HEK293 (cell line): ENCODE measurements at regions not wholly inside any gene's neighbourhood (a gene's known extent, or its start where the extent isn't known, plus 50 kb on each side); places are given as distances from the start of the nearest gene placed in this dataset.

Experiments
- KLF7 ChIP-seq: fragments of 450-650 bp; formaldehyde crosslinking; IDR thresholded peaks from 2 replicates; pipeline ENCODE4 v1.5.1; 2016; ENCODE audit warnings: missing biosample characterization, missing genetic modification characterization, borderline replicate concordance
- WT1 ChIP-seq: fragments of 450-650 bp; formaldehyde crosslinking; IDR thresholded peaks from 2 replicates; pipeline ENCODE4 v1.5.1; 2016; ENCODE audit warnings: missing biosample characterization, missing genetic modification characterization
- ZNF174 ChIP-seq: fragments of 450-650 bp; formaldehyde crosslinking; IDR thresholded peaks from 2 replicates; pipeline ENCODE4 v1.5.0; 2017; ENCODE audit warnings: missing biosample characterization, mild to moderate bottlenecking, missing genetic modification characterization
- ZNF501 ChIP-seq: fragments of 450-650 bp; formaldehyde crosslinking; IDR thresholded peaks from 2 replicates; pipeline ENCODE4 v1.5.1; 2016; ENCODE audit warnings: missing biosample characterization, missing genetic modification characterization
- ZNF621 ChIP-seq: fragments of 450-650 bp; formaldehyde crosslinking; IDR thresholded peaks from 2 replicates; pipeline ENCODE4 v1.5.1; 2017; ENCODE audit warnings: missing biosample characterization, missing genetic modification characterization
- TF ChIP-seq, protein P1 (sequence below): fragments of 450-650 bp; formaldehyde crosslinking; IDR thresholded peaks from 2 replicates; pipeline ENCODE4 v1.5.1; 2016; ENCODE audit warnings: missing biosample characterization, missing genetic modification characterization
- TF ChIP-seq, protein P2 (sequence below): fragments of 450-650 bp; formaldehyde crosslinking; IDR thresholded peaks from 2 replicates; pipeline ENCODE4 v1.5.1; 2016; ENCODE audit warnings: missing biosample characterization, missing genetic modification characterization
- TF ChIP-seq, protein P3 (sequence below): fragments of 450-650 bp; formaldehyde crosslinking; IDR thresholded peaks from 2 replicates; pipeline ENCODE4 v1.5.1; 2016; ENCODE audit warnings: missing biosample characterization, missing genetic modification characterization

DNA sequence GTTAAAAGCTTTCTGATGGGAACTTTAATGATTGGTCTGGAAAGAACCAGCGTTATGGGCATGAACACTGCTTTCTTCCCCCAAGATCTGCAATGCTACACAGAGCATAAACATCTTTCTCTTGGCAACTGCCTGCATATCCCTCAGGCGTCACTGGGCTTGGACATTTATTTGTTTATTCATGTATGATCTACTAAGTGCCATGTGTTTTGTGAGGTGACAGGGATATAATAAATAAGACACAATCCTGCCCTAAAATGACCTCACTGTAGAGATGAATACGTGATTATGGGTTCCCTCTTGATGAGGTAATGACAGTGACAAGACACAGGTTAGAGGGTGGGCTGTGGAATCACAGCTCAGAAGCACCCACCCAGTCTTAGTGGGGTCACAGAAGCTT is 485.3 kb downstream of the PDCD6IP start:
- TF ChIP-seq, protein P1, sequence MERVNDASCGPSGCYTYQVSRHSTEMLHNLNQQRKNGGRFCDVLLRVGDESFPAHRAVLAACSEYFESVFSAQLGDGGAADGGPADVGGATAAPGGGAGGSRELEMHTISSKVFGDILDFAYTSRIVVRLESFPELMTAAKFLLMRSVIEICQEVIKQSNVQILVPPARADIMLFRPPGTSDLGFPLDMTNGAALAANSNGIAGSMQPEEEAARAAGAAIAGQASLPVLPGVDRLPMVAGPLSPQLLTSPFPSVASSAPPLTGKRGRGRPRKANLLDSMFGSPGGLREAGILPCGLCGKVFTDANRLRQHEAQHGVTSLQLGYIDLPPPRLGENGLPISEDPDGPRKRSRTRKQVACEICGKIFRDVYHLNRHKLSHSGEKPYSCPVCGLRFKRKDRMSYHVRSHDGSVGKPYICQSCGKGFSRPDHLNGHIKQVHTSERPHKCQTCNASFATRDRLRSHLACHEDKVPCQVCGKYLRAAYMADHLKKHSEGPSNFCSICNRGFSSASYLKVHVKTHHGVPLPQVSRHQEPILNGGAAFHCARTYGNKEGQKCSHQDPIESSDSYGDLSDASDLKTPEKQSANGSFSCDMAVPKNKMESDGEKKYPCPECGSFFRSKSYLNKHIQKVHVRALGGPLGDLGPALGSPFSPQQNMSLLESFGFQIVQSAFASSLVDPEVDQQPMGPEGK (tag by site-specific recombination), result no peak
- TF ChIP-seq, protein P2, sequence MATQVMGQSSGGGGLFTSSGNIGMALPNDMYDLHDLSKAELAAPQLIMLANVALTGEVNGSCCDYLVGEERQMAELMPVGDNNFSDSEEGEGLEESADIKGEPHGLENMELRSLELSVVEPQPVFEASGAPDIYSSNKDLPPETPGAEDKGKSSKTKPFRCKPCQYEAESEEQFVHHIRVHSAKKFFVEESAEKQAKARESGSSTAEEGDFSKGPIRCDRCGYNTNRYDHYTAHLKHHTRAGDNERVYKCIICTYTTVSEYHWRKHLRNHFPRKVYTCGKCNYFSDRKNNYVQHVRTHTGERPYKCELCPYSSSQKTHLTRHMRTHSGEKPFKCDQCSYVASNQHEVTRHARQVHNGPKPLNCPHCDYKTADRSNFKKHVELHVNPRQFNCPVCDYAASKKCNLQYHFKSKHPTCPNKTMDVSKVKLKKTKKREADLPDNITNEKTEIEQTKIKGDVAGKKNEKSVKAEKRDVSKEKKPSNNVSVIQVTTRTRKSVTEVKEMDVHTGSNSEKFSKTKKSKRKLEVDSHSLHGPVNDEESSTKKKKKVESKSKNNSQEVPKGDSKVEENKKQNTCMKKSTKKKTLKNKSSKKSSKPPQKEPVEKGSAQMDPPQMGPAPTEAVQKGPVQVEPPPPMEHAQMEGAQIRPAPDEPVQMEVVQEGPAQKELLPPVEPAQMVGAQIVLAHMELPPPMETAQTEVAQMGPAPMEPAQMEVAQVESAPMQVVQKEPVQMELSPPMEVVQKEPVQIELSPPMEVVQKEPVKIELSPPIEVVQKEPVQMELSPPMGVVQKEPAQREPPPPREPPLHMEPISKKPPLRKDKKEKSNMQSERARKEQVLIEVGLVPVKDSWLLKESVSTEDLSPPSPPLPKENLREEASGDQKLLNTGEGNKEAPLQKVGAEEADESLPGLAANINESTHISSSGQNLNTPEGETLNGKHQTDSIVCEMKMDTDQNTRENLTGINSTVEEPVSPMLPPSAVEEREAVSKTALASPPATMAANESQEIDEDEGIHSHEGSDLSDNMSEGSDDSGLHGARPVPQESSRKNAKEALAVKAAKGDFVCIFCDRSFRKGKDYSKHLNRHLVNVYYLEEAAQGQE (tag by site-specific recombination), result no peak
- TF ChIP-seq, protein P3, sequence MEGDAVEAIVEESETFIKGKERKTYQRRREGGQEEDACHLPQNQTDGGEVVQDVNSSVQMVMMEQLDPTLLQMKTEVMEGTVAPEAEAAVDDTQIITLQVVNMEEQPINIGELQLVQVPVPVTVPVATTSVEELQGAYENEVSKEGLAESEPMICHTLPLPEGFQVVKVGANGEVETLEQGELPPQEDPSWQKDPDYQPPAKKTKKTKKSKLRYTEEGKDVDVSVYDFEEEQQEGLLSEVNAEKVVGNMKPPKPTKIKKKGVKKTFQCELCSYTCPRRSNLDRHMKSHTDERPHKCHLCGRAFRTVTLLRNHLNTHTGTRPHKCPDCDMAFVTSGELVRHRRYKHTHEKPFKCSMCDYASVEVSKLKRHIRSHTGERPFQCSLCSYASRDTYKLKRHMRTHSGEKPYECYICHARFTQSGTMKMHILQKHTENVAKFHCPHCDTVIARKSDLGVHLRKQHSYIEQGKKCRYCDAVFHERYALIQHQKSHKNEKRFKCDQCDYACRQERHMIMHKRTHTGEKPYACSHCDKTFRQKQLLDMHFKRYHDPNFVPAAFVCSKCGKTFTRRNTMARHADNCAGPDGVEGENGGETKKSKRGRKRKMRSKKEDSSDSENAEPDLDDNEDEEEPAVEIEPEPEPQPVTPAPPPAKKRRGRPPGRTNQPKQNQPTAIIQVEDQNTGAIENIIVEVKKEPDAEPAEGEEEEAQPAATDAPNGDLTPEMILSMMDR (tag by site-specific recombination), result no peak
- TF ChIP-seq ZNF501, result no peak
- no peak for TF ChIP-seq ZNF621 (tag by site-specific recombination)
- TF ChIP-seq WT1, result no peak
- no peak for TF ChIP-seq ZNF174 (tag by site-specific recombination)
- no peak for TF ChIP-seq KLF7 (tag by site-specific recombination)
